ENCODE measurements at regions not wholly inside any gene's neighbourhood (a gene's known extent, or its start where the extent isn't known, plus 50 kb on each side); places are given as distances from the start of the nearest gene placed in this dataset.

DNA sequence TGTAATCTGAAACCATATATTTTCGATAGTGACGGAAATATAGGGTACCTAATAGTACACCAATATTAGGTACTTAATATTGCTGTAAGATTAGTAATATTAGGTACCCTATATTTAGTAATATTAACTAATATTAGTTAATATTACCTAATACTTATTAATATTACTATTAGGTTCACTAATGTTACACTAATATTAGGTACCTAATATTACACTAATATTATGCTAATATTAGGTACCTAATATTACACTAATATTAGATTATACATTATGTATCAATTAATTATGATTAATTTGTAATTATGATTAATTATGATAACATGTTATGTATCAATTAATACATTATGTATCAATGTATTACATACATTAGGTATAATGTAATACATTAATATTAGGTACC is 518.2 kb upstream of the LRATD1 start:
- Histone ChIP-seq H3K4me2 (ENCODE audit: low read length) (no peak overlapping the region), H2AFZ (ENCODE audit: low read depth, low read length) (no peak overlapping the region), H4K20me1 (ENCODE audit: insufficient read depth, low read length) (no peaks in the 10 kb centered on the region), H3K27me3 (ENCODE audit: low read depth, low read length) (no peaks in the 10 kb centered on the region), H3K4me3 (ENCODE audit: low read length) (no peak overlapping the region), H3K27ac (ENCODE audit: low read length) (no peak overlapping the region), H3K4me1 (ENCODE audit: low read length) (no peaks in the 10 kb centered on the region), H3K9me3 (ENCODE audit: insufficient read depth, low read length) (no peaks in the 10 kb centered on the region), H3K36me3 (replicated peaks; ENCODE audit: low read depth, low read length) (no peaks in the 10 kb centered on the region), H3K79me2 (ENCODE audit: low read length) (no peaks in the 10 kb centered on the region), H3K9ac (ENCODE audit: low read length) (no peak overlapping the region)
- TF ChIP-seq EZH2phosphoT487 (IDR thresholded peaks at IDR 0.05; ENCODE audit: low read depth), result no peak
- TF ChIP-seq, protein P1, sequence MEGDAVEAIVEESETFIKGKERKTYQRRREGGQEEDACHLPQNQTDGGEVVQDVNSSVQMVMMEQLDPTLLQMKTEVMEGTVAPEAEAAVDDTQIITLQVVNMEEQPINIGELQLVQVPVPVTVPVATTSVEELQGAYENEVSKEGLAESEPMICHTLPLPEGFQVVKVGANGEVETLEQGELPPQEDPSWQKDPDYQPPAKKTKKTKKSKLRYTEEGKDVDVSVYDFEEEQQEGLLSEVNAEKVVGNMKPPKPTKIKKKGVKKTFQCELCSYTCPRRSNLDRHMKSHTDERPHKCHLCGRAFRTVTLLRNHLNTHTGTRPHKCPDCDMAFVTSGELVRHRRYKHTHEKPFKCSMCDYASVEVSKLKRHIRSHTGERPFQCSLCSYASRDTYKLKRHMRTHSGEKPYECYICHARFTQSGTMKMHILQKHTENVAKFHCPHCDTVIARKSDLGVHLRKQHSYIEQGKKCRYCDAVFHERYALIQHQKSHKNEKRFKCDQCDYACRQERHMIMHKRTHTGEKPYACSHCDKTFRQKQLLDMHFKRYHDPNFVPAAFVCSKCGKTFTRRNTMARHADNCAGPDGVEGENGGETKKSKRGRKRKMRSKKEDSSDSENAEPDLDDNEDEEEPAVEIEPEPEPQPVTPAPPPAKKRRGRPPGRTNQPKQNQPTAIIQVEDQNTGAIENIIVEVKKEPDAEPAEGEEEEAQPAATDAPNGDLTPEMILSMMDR (IDR thresholded peaks at IDR 0.05; ENCODE audit: low read depth, low read length), result no peak

DNA sequence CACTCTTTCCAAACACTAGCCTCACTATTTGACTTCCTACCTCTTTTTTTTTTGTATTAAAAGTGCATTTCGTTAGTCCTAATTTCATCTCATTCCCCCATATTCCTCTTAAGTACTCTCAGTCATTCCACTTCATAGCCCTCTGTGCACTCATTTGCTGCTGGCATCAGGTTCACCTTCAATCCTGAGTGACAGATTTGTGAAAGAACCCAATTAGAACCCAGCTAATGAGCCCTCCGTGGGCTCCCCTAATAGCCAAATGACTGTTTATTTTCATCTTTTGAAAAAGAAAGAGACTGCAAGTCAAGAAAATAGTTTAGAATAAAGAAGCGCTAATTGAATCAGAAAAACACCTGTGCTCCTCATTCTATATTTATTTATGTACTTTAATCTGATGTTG is 512.1 kb upstream of the LRATD1 start:
- Histone ChIP-seq H3K27ac (ENCODE audit: low read length) (no peak overlapping the region), H3K4me1 (ENCODE audit: low read length) (no peaks in the 10 kb centered on the region), H3K9me3 (ENCODE audit: insufficient read depth, low read length) (no peaks in the 10 kb centered on the region), H3K36me3 (replicated peaks; ENCODE audit: low read depth, low read length) (no peaks in the 10 kb centered on the region), H3K27me3 (ENCODE audit: low read depth, low read length) (no peaks in the 10 kb centered on the region), H4K20me1 (ENCODE audit: insufficient read depth, low read length) (no peaks in the 10 kb centered on the region), H2AFZ (ENCODE audit: low read depth, low read length) (no peak overlapping the region), H3K79me2 (ENCODE audit: low read length) (no peaks in the 10 kb centered on the region), H3K4me3 (ENCODE audit: low read length) (no peak overlapping the region), H3K9ac (ENCODE audit: low read length) (no peak overlapping the region), H3K4me2 (ENCODE audit: low read length) (no peak overlapping the region)
- TF ChIP-seq, protein P1 (IDR thresholded peaks at IDR 0.05; ENCODE audit: low read depth, low read length), result no peak
- TF ChIP-seq EZH2phosphoT487 (IDR thresholded peaks at IDR 0.05; ENCODE audit: low read depth), result no peak

DNA sequence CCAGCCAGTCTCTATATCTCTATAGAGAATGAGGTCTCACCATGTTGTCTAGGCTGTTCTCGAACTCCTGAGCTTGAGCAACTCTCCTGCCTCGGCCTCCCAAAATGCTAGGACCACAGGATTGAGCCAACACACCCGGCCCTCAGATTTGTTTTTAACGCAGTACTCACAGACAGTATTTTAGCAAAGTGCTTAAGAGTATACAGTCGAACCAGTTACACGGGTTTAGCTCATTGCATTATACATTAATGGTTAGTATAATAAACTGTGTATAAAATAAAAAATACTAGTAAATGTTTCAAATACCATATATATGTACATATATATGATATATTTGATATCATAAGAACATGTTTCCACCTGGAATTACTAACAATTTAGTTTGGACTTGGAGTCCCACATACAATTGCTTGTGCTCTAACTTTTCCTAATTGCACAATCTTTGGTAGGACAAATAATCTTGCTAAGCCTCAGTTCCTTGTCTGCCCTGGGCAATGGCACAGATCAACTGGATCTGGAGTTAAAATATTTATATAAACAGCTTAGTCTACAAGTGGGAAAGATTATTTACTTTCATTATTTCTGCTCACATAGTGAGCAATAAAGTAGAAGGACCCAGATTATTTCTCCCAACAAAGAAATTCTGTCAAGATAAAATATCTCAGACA is 508.9 kb upstream of the LRATD1 start:
- H3K27me3 ChIP-seq (ENCODE audit: low read depth, low read length), result no peaks in the 10 kb centered on the region
- H3K4me2 ChIP-seq (ENCODE audit: low read length), result no peak overlapping the region
- no peaks in the 10 kb centered on the region for H3K36me3 ChIP-seq (replicated peaks; ENCODE audit: low read depth, low read length)
- no peak overlapping the region for H3K27ac ChIP-seq (ENCODE audit: low read length)
- no peaks in the 10 kb centered on the region for H3K79me2 ChIP-seq (ENCODE audit: low read length)
- TF ChIP-seq, protein P1 (IDR thresholded peaks at IDR 0.05; ENCODE audit: low read depth, low read length), result no peak
- H3K9ac ChIP-seq (ENCODE audit: low read length), result no peak overlapping the region
- no peak overlapping the region for H3K4me3 ChIP-seq (ENCODE audit: low read length)
- no peaks in the 10 kb centered on the region for H3K9me3 ChIP-seq (ENCODE audit: insufficient read depth, low read length)
- no peaks in the 10 kb centered on the region for H3K4me1 ChIP-seq (ENCODE audit: low read length)
- no peaks in the 10 kb centered on the region for H4K20me1 ChIP-seq (ENCODE audit: insufficient read depth, low read length)
- H2AFZ ChIP-seq (ENCODE audit: low read depth, low read length), result no peak overlapping the region

DNA sequence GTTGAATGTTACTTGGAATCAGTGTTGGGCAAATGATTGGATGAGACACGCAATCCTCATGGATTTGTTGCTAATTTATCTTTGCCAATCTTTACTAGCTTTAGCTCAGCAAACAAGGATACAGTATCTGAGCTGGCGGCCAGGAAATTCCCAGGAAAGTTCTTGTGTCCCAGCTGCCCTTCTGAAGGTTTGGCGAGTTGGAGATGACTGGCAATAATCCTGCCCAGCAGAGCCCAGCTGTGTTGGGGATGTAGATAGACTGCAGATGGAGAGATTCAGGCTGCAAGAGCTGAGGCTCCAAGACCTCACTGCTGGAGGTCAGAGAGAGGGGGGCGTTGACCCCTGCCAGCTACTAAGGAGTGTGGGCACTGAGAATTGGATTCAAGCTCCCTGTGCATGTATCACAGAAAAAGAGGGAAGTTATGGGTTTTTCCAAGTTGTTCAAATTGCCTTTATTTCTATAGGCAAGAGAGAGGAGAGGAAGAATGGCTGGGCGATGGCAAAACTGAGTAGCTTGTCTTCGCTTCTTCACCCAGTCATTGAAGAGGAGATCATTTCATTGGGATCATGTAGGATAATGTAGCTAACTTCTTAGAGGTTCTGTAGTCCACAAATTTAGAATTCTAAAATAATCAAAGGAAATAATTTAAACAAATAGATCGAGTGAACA is 506.8 kb upstream of the LRATD1 start:
- Histone ChIP-seq H3K27me3 (ENCODE audit: low read depth, low read length) (no peaks in the 10 kb centered on the region), H4K20me1 (ENCODE audit: insufficient read depth, low read length) (no peaks in the 10 kb centered on the region), H3K36me3 (replicated peaks; ENCODE audit: low read depth, low read length) (no peaks in the 10 kb centered on the region), H3K4me3 (ENCODE audit: low read length) (no peak overlapping the region), H2AFZ (ENCODE audit: low read depth, low read length) (no peak overlapping the region; the same call in 1 of the 2 replicates), H3K27ac (ENCODE audit: low read length) (no peak overlapping the region), H3K4me1 (ENCODE audit: low read length) (no peaks in the 10 kb centered on the region), H3K4me2 (ENCODE audit: low read length) (no peak overlapping the region), H3K9ac (ENCODE audit: low read length) (no peak overlapping the region), H3K9me3 (ENCODE audit: insufficient read depth, low read length) (no peaks in the 10 kb centered on the region), H3K79me2 (ENCODE audit: low read length) (no peaks in the 10 kb centered on the region)
- TF ChIP-seq, protein P1 (IDR thresholded peaks at IDR 0.05; ENCODE audit: low read depth, low read length), result no peak
- no peak for TF ChIP-seq EZH2phosphoT487 (IDR thresholded peaks at IDR 0.05; ENCODE audit: low read depth)

Data from OCI-LY3 (cell line).